MM.1S (cell line): ENCODE measurements at regions not wholly inside any gene's neighbourhood (a gene's known extent, or its start where the extent isn't known, plus 50 kb on each side); places are given as distances from the start of the nearest gene placed in this dataset.
"Not testable (repeated sequence)": the region's sequence is repeated elsewhere in the genome, so short reads cannot be mapped to it uniquely, and the experiment has no call there.

ENCODE experiments used
- DNase-seq: peaks from one replicate; pipeline ENCODE4 v3.0.0-alpha.2; 2015
- H2AFZ ChIP-seq: fragments of 300-600 bp; sonication (generic); 2 replicates; pipeline ENCODE4 v1.6.0; 2016; ENCODE audit warnings: antibody characterized with exemption, low read length
- H3F3A ChIP-seq: fragments of 300-600 bp; sonication (generic); 2 replicates; pipeline ENCODE4 v1.6.1; 2016; ENCODE audit warnings: mild to moderate bottlenecking, antibody characterized with exemption, low read length, moderate library complexity, mixed read lengths; ENCODE audit not compliant: insufficient read depth
- H3K27ac ChIP-seq: fragments of 300-600 bp; sonication (generic); 2 replicates; pipeline ENCODE4 v1.5.1; 2016; ENCODE audit warnings: mild to moderate bottlenecking, low read length
- H3K27me3 ChIP-seq: fragments of 300-600 bp; sonication (generic); replicated peaks from 2 replicates; pipeline ENCODE4 v1.6.0; 2016; ENCODE audit warnings: low read length; ENCODE audit not compliant: insufficient read depth
- H3K36me3 ChIP-seq: fragments of 300-600 bp; sonication (generic); replicated peaks from 2 replicates; pipeline ENCODE4 v1.6.1; 2016; ENCODE audit warnings: mild to moderate bottlenecking, low read length, mixed read lengths; ENCODE audit not compliant: insufficient read depth
- H3K4me1 ChIP-seq: fragments of 300-600 bp; sonication (generic); 2 replicates; pipeline ENCODE4 v1.6.1; 2016; ENCODE audit warnings: low read length, mixed read lengths
- H3K4me2 ChIP-seq: fragments of 300-600 bp; sonication (generic); 2 replicates; pipeline ENCODE4 v1.6.0; 2016; ENCODE audit warnings: low read depth, low read length
- H3K4me3 ChIP-seq: fragments of 300-600 bp; sonication (generic); 2 replicates; pipeline ENCODE4 v1.5.1; 2016; ENCODE audit warnings: low read length, mixed read lengths
- H3K79me2 ChIP-seq: fragments of 300-600 bp; sonication (generic); 2 replicates; pipeline ENCODE4 v1.6.1; 2016; ENCODE audit warnings: mixed run types, low read length, mixed read lengths
- H3K9ac ChIP-seq: fragments of 300-600 bp; sonication (generic); 2 replicates; pipeline ENCODE4 v1.6.1; 2016; ENCODE audit warnings: low read length, mixed read lengths
- H3K9me2 ChIP-seq: fragments of 300-600 bp; sonication (generic); replicated peaks from 2 replicates; pipeline ENCODE4 v1.6.1; 2016; ENCODE audit warnings: mild to moderate bottlenecking, low read length, mixed read lengths; ENCODE audit not compliant: insufficient read depth
- H3K9me3 ChIP-seq: fragments of 300-600 bp; sonication (generic); replicated peaks from 2 replicates; pipeline ENCODE4 v1.6.1; 2016; ENCODE audit warnings: mild to moderate bottlenecking, low read length, mixed read lengths; ENCODE audit not compliant: insufficient read depth
- H4K20me1 ChIP-seq: fragments of 300-600 bp; sonication (generic); 2 replicates; pipeline ENCODE4 v1.6.1; 2016; ENCODE audit warnings: mild to moderate bottlenecking, low read length, moderate library complexity, mixed read lengths; ENCODE audit not compliant: insufficient read depth
- EZH2 ChIP-seq: fragments of 300-600 bp; sonication (generic); optimal IDR thresholded peaks from 2 replicates; pipeline ENCODE3; 2017; ENCODE audit warnings: low read depth, mild to moderate bottlenecking, antibody characterized with exemption, low read length, mixed read lengths
- EZH2phosphoT487 ChIP-seq: fragments of 300-600 bp; sonication (generic); IDR thresholded peaks from 2 replicates; pipeline ENCODE4 v1.6.1; 2018; ENCODE audit warnings: antibody characterized with exemption, low read length
- TF ChIP-seq, protein P1 (sequence below): fragments of 300-600 bp; sonication (generic); IDR thresholded peaks from 2 replicates; pipeline ENCODE4 v1.5.1; 2016; ENCODE audit warnings: antibody characterized with exemption, low read length, mixed read lengths

DNA sequence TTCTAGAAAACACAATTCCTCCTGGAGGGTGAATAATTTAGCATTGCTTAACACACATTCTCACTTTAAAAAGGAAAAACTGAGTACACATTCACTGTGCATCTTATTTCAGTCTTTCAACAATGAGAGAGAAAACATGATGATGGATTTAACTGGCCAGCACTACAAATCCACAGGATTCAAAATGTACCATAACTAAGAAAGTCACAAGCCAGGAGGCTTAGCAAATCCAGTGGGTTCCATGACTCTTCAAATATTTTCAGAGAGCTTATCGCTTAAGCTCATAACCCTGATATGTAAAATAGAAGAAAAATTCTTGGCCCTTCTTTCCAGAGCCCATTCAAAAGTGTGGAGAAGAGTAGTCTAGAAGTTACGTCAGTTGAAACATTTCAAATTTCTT lies 820.3 kb downstream of the LTN1 start:
- Histone ChIP-seq H3K79me2 (no peaks in the 10 kb centered on the region), H3K9ac (no peak overlapping the region), H3K36me3 (no peaks in the 10 kb centered on the region), H3F3A (peaks cover 11% of the 10 kb centered on the region), H3K4me1 (peaks cover 7% of the 10 kb centered on the region; the same call in 1 of the 2 replicates), H2AFZ (no peak overlapping the region), H3K27me3 (no peaks in the 10 kb centered on the region), H3K4me3 (no peak overlapping the region), H3K9me3 (no peaks in the 10 kb centered on the region), H4K20me1 (no peaks in the 10 kb centered on the region), H3K27ac (no peak overlapping the region), H3K9me2 (no peaks in the 10 kb centered on the region), H3K4me2 (no peak overlapping the region)
- TF ChIP-seq EZH2 = no peak
- TF ChIP-seq, protein P1, sequence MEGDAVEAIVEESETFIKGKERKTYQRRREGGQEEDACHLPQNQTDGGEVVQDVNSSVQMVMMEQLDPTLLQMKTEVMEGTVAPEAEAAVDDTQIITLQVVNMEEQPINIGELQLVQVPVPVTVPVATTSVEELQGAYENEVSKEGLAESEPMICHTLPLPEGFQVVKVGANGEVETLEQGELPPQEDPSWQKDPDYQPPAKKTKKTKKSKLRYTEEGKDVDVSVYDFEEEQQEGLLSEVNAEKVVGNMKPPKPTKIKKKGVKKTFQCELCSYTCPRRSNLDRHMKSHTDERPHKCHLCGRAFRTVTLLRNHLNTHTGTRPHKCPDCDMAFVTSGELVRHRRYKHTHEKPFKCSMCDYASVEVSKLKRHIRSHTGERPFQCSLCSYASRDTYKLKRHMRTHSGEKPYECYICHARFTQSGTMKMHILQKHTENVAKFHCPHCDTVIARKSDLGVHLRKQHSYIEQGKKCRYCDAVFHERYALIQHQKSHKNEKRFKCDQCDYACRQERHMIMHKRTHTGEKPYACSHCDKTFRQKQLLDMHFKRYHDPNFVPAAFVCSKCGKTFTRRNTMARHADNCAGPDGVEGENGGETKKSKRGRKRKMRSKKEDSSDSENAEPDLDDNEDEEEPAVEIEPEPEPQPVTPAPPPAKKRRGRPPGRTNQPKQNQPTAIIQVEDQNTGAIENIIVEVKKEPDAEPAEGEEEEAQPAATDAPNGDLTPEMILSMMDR = no peak
- TF ChIP-seq EZH2phosphoT487 = no peak
- no peak for DNase-seq

DNA sequence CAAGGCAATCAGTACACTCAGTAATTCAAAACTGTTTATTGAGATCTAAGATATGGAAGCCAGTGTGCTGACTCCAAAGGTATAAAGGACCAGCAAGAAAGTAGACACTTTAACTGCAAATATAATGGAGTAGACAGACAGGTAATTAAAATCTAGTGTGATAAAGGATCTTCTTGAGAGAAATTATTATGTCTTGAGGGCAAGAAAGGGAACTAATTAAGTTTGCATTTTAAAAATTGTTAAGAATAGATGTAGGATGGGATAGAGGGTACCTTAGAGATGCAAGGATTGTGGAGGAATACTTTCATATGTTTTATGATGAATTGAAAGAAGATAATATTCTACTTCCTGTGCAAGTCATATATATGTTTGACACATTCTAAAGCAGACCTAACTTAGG lies 825.3 kb downstream of the LTN1 start:
- Histone ChIP-seq H3K4me3 (no peak overlapping the region), H3K36me3 (no peaks in the 10 kb centered on the region), H3K4me2 (no peak overlapping the region), H3F3A (no peaks in the 10 kb centered on the region), H3K9me2 (no peaks in the 10 kb centered on the region), H3K9me3 (no peaks in the 10 kb centered on the region), H4K20me1 (no peaks in the 10 kb centered on the region), H3K9ac (no peak overlapping the region), H3K79me2 (no peaks in the 10 kb centered on the region), H3K27me3 (no peaks in the 10 kb centered on the region), H3K27ac (no peak overlapping the region), H3K4me1 (no peaks in the 10 kb centered on the region), H2AFZ (no peak overlapping the region)
- DNase-seq = no peak
- no peak for TF ChIP-seq EZH2phosphoT487
- TF ChIP-seq EZH2 = no peak
- TF ChIP-seq, protein P1 = no peak

DNA sequence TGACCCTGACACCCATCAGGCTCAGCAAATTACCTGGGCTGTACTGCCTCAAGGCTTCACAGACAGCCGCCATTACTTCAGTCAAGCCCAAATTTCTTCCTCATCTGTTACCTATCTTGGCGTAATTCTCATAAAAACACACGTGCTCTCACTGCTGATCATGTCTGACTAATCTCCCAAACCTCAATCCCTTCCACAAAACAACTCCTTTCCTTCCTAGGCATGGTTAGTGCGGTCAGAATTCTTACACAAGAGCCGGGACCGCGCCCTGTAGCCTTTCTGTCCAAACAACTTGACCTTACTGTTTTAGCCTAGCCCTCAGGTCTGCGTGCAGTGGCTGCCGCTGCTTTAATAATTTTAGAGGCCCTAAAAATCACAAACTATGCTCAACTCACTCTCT lies 828.2 kb downstream of the LTN1 start:
- H3K9ac ChIP-seq, H3K79me2 ChIP-seq, H3K9me2 ChIP-seq, H4K20me1 ChIP-seq, H3K36me3 ChIP-seq, H3K27me3 ChIP-seq, H3K4me2 ChIP-seq, DNase-seq, H3K27ac ChIP-seq, H2AFZ ChIP-seq, H3F3A ChIP-seq, H3K4me1 ChIP-seq, H3K4me3 ChIP-seq, H3K9me3 ChIP-seq: not testable (repeated sequence)

DNA sequence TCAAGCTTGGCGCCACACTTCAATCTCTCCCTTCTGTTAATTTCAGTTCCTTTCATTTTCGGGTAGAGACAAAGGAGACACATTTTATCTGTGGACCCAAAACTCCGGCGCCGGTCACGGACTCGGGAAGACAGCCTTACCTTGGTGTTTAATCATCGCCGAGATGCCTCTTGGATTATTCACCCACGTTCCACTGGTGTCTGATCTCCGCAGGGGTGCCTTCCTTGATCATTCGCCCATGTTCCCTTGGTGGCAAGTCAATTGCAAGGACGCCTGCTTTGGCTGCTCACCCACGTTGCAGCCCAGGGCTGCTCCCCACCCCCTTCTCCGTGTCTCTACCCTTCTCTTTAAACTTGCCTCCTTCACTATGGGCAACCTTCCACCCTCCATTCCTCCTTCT lies 830.6 kb downstream of the LTN1 start:
- not testable (repeated sequence) for H4K20me1 ChIP-seq, H3K4me3 ChIP-seq, H3F3A ChIP-seq, H3K27ac ChIP-seq, H3K4me1 ChIP-seq, H3K9me2 ChIP-seq, H3K9me3 ChIP-seq, DNase-seq, H3K9ac ChIP-seq, H2AFZ ChIP-seq, H3K79me2 ChIP-seq, H3K27me3 ChIP-seq, H3K36me3 ChIP-seq, H3K4me2 ChIP-seq
